Right kidney (tissue), 1 donor: ENCODE measurements at regions not wholly inside any gene's neighbourhood (a gene's known extent, or its start where the extent isn't known, plus 50 kb on each side); places are given as distances from the start of the nearest gene placed in this dataset.
A peak's percentile ranks its signal among the peaks of the same experiment; 100 is the strongest.

ENCODE experiments used
- DNase-seq: peaks from one replicate; pipeline ENCODE4 v3.0.0-alpha.2; 2016

DNA sequence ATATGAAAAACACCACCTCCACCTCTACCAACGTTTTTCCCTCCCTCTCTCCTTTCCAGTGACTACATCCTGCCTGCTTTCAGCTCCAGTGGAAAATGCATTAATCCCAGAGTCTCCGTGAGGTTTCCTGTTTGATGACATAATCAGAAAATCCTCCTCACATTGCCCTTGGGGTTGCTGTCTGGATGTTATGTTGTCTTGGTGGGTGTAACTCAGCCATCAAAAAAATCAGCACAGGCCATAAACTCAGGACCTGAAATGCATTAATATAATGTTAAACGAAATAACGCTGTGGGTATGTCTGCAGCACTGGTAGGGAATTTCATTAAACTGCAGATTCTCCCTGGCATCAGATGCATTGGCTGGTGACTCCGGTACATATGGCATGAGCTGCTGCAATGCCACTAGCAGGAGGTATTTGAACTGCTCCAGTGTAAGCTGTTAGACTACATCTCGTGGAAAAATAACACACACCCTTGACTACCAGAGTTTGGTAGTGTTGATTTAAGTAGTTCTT lies 297.8 kb downstream of the PRL start:
- DNase-seq = no peak

- DNase-seq = no peak
Measured at GRCh38 chr6:21999741-22000140, 297.1 kb downstream of the PRL start.

DNA sequence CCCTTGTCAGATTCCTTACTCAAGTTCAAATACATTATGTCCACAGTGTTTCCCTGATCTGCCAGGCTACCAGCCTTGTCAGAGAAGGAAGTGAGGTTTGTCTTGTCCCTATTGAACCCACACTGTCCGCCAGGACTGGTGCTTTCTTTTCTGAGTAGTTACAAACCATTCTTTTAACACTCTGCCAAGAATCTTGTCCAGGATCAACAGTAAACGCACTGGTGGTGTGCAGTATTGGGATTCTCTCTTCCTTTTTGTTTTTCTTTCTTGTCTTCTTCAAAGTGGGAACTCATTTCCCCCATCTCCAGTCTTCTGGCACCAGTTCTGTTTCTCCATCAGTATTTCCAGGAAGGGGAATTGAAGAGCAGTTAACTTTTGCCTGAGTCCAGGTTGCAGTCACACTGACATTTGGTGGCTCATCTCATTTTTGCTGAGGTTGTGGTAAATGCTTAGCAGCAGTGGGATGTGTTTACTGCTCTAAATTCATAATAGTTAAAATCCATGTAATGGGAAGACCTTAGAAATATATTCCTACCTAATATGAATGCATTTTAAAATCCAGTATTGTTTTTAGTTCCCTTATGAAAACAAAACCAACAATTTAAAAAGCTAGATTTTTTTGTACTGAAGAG lies 295.3 kb downstream of the PRL start:
- DNase-seq = no peak

- DNase-seq = no peak
Measured at GRCh38 chr6:22003287-22003686, 293.5 kb downstream of the PRL start.

- DNase-seq = no peak
Measured at GRCh38 chr6:22006795-22007194, 290.0 kb downstream of the PRL start.

- no peak for DNase-seq
Measured at GRCh38 chr6:22007469-22007868, 289.4 kb downstream of the PRL start.

GRCh38 chr6:22008248-22008836 lies 288.5 kb downstream of the PRL start:
- no peak for DNase-seq

GRCh38 chr6:22010102-22010501 lies 286.7 kb downstream of the PRL start:
- no peak for DNase-seq

GRCh38 chr6:22015216-22015615 lies 281.6 kb downstream of the PRL start:
- DNase-seq = no peak

DNA sequence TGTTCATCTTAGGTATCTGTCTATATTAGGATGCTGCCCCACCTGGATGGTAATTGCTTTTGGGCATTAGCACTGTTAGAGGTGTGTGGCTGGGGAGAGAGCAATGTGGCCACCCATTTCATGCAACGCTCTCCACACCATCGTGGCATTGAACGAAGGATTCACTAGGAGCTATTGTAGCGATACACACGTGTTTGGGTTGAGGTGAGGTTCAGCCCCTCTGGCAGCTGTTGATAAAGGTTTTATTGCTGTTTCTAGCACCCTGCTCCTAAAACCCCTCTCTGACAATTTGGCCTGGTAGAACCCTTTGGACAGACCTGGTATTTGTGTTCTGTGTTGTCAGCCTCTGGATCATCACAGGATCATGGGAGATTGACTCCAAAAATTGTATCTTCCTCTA lies 280.9 kb downstream of the PRL start:
- no peak for DNase-seq

- no peak for DNase-seq
Measured at GRCh38 chr6:22017272-22017671, 279.6 kb downstream of the PRL start.

DNA sequence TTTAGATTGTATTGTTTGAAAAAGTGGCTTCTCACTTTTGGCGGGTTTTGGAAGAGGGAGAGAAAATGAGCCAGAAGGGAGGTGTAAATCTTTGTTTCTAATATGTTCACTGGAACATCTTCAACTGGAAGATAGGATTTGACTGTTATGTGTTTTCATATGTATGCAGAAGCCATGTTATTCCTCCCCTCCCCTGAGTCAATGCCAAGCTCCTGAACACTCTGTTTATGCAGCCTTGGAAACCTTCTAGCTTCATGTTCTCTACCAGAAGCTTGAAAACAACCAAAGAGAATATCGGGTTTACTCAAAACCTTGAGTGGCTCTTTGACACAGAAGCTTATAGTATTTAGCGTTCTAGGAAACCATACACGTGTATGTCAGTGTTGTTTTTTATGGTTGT lies 279.1 kb downstream of the PRL start:
- DNase-seq = no peak

DNA sequence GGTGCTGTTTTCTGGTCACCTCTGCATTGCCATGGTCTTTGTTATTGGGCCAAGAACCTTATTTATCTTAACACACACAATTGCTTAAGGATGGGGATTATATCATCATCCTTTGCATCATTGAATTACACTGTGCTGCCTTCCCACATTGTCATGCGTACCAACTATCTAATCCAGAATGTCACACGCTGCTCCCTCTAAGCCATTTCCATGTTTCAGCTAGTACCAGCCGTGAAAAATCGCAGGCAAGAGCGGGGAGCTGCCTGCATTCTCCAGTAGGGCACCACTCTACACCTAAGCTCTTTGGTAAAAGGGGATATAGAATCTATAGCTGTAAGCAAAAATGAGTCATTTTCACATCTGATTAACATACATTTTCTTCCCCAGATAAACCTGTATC lies 277.0 kb downstream of the PRL start:
- DNase-seq = no peak

- no peak for DNase-seq
Measured at GRCh38 chr6:22020299-22021003, 276.4 kb downstream of the PRL start.

GRCh38 chr6:22021966-22022365 lies 274.9 kb downstream of the PRL start:
- DNase-seq = no peak

DNA sequence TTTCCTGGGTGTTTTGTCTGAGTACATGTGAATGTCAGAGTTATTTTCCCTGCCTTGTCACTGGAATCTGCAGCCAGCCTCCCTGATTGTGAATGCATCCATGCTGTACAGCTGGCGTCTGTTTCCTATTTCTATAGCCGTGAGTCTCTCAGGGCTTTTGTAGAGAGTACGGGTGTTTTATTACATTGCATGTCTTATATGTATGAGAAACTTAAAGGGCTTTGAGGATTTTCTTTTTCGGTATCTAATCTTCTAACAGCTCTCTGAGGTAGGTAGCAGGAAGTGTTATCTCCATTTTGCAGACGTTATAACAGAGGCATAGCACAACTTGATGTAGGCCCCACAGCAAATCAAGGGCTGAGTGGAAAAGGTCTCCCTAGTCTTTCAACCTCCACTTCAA lies 272.9 kb downstream of the PRL start:
- no peak for DNase-seq

- DNase-seq = no peak
Measured at GRCh38 chr6:22024973-22025467, 271.8 kb downstream of the PRL start.

- peak; percentile 45 for DNase-seq
Measured at GRCh38 chr6:22025468-22026163, 271.2 kb downstream of the PRL start.

- DNase-seq = no peak
Measured at GRCh38 chr6:22026164-22026678, 270.6 kb downstream of the PRL start.

DNA sequence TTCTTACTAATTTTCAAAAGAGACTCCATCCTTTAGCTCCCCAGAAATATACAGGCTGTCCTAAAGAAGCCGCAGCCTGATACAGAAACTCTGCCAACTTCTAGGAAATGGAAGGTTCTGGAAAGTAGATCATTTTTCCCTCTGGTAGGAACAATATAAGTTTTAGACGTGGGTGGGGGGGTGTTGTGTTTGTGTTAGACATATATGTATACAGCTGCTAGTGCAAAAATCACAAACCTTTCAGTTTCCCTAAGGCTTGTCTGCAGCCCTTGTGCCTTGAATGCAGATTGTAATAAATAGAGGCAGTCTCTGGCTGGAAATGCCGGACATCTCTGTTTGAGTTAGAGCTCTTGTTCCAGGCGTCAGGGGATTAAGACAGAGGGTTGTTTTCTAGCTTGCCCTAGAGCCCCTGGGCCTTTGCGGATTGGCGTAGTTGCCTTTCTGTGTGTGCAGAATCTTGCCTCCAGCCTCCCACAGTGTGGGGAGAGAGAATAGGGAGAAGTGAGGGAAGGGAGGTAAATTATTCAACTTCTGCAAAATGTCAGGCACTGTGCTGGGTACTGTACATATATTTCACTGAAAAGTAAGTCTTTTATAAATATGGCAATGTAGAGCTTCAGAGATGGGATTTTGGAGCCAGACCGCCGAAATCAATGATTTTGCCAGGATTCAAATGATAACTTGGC lies 269.7 kb downstream of the PRL start:
- DNase-seq = no peak

DNA sequence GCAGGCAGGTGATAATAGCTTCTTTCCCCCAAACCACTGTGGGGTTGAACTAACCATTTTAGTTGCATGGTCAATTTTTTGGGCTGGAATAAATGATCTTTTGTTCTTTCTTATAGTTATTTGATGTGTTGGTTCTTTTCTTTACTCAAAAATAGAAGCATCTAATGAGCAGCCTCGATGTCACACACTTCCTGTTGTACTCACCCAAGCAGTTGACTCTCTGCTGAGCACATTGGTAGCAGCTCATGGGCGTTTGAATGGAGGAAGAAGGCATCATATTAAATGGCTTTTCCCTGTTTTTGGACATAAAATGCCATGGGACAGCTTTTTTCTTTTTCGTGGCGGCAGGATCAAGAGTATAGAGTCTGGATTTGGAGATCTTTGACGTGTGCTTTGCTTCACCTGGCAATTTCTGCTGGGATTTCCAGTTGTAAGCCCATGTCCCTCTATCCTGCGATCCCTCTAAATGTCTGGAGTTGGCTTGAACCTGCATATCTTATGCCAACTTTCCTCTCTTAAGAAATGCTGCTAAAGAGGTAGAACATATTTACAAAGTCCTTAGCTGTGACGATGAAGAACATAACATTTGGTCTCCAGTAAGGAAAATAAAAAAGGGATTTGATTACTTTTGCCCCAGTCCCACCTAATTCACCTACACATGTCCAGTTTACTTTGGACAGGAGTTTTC lies 268.3 kb downstream of the PRL start:
- no peak for DNase-seq

DNA sequence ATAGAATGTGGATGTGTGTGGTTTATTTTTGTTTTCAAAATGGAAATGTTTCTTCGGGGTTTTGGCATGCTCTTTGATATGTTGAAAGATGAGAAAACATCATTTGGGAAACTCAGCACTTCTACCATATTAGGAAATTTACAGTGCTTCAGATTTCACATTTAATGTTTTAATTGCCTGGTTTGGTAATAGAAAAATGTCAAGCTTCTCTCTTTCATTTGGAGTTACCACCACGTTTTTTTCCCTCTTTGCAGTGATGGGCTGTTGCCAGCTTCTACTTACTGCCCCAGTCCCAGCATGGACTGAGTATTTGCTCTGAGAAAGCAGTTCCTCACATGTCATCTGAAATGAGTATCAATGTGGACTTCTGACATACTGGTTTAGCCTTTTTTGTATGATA lies 267.7 kb downstream of the PRL start:
- DNase-seq = no peak
